GM23338 (cell line): ENCODE measurements at regions not wholly inside any gene's neighbourhood (a gene's known extent, or its start where the extent isn't known, plus 50 kb on each side); places are given as distances from the start of the nearest gene placed in this dataset.

Experiments used
- CTCF ChIP-seq, 2 experiments: fragments of 200-600 bp in 1 of 2; sonication (generic) in 1 of 2; conservative IDR thresholded peaks; 2 replicates each; pipeline versions ENCODE4 v1.5.1 to v1.6.1; 2016 to 2017; ENCODE audit warnings: antibody characterized with exemption in 2 of 2, low read depth in 2 of 2, mild to moderate bottlenecking in 2 of 2, moderate library complexity in 1 of 2
- EZH2phosphoT487 ChIP-seq: fragments of 200-600 bp; sonication (generic); IDR thresholded peaks from one replicate; pipeline ENCODE4 v1.8.1; 2018; ENCODE audit warnings: antibody characterized with exemption; ENCODE audit not compliant: unreplicated experiment
- JUNB ChIP-seq: IDR thresholded peaks from one replicate; pipeline ENCODE4 v1.6.1; 2016; ENCODE audit warnings: antibody characterized with exemption; ENCODE audit not compliant: unreplicated experiment
- NANOG ChIP-seq: IDR thresholded peaks from 2 replicates; pipeline ENCODE4 v1.6.1; 2016; ENCODE audit warnings: antibody characterized with exemption, borderline replicate concordance
- ZNF114 ChIP-seq: fragments of 250-450 bp; sonication (Bioruptor Pico); IDR thresholded peaks from 2 replicates; pipeline ENCODE4 v1.5.0; 2020; ENCODE audit warnings: mild to moderate bottlenecking, moderate library complexity
- ZNF331 ChIP-seq: fragments of 250-450 bp; sonication (Bioruptor Pico); IDR thresholded peaks from 2 replicates; pipeline ENCODE4 v1.5.0; 2020; ENCODE audit warnings: low read depth, mild to moderate bottlenecking, moderate library complexity
- ZNF462 ChIP-seq: fragments of 250-450 bp; sonication (Bioruptor Pico); IDR thresholded peaks from 2 replicates; pipeline ENCODE4 v1.5.0; 2020; ENCODE audit warnings: mild to moderate bottlenecking, moderate library complexity

GRCh38 chr13:47548294-47548840 lies 452.7 kb downstream of the SUCLA2 start (continued):
- TF ChIP-seq ZNF462 (CRISPR knock-in tag) (no peak), NANOG (no peak), ZNF331 (no peak), JUNB (no peak), ZNF114 (CRISPR knock-in tag) (no peak), EZH2phosphoT487 (no peak), CTCF (conservative IDR thresholded peaks at IDR 0.05; ENCODE audit: low read depth in 2 of 2) (no peak)
